ENCODE measurements at regions not wholly inside any gene's neighbourhood (a gene's known extent, or its start where the extent isn't known, plus 50 kb on each side); places are given as distances from the start of the nearest gene placed in this dataset.
"Not testable (repeated sequence)": the region's sequence is repeated elsewhere in the genome, so short reads cannot be mapped to it uniquely, and the experiment has no call there.

DNA sequence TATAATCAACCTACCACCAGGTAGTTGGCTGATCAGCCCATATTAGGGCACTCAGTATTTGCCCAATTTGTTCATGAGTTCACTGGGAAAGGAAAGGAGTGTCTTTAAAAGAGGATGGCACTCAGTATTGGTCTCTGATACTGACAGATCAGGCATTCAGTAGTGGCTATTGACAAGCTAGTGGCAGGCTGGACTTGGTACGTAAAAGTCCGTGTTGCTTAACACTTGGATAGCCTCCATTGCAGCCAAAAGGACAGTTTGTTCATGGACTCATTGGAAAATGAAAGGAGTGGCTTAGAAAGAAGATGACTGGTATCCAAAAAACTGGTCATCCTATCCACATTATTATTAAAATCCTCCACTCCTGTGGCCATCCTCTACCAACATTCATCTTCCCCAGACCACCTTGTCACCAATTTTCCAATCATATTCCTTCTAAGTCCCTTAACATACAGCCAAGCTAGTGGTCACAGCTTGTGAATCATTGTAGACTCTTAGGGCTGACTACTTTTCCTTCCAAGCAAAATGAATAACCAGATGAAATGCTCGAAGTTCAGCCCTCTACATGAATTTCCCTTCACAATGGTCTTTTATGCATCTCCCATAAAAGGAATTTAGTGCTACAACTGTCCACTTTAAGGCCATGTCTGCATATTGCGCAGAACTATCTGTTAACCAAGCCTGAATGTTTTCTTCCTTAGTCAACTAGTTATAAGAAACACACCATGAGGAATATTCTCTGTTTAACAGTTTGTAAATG is 78.6 kb upstream of the MAGI2 start:
- no peak for FAIRE-seq

DNA sequence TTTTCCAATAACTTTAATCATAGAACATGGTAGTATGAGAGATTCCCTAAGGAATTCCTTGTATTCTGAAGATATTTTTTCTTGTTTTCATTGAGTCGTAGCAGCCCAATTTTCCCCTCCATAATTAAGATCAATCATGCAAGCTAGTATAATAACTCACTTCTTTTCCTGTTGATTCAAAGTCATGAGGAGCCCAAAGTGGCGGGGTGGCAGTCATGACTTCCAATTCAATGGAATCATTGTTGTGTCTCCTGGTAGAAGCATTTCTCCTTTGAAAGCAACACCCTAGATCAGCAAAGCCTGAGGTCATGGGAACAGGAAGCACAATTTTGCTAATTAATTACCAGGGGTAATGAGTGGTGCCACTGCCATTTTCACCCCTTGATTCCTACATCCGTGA is 77.6 kb upstream of the MAGI2 start:
- no peak for FAIRE-seq

DNA sequence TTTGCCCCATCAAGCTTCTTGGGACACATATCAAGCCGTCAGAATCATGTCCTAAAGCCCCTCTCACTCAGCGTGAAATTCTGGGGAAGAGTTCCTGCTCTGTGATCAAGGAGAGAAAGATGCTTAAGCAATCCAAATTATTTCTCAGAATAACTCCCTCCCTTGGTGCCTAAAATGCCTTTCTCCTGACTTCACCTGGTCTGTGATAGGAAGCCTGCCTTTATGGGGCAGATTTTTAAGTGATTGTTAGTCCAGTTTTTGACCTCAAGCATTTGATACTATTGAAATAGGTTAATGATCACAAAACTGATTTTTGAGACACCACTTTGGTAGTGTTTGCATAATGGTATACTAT is 76.4 kb upstream of the MAGI2 start:
- no peak for FAIRE-seq

DNA sequence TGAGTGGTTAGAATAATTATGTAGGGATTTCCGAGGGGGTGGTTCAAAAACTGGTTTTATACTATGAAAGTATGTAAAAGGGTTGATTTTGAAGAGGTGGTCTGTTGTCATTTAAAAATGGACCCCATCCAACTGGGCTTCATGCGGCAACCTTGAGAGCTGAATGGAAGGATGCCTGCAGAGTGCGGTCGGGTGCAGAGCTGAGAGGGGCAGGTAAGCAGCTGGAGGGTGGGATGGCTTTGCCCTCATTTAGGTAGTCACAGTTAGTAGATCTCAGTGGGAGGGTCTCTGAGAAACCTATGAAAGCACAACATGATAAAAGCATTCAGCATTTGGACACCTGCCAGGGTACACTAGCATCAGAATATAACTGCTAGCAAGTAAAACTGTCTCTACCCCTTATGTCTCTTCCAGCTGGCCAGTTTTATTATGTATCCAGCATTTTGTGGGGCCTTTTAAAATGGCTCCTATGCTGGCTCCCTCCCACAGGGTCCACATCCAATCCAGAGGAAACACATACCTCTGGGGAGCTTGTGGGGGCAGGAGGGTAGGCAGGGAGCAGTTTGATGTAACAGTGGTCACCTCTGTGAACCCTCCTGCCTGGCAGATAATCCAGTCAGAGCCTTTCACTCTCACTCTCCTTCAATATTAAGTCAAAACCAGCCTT is 75.9 kb upstream of the MAGI2 start:
- no peak for FAIRE-seq

DNA sequence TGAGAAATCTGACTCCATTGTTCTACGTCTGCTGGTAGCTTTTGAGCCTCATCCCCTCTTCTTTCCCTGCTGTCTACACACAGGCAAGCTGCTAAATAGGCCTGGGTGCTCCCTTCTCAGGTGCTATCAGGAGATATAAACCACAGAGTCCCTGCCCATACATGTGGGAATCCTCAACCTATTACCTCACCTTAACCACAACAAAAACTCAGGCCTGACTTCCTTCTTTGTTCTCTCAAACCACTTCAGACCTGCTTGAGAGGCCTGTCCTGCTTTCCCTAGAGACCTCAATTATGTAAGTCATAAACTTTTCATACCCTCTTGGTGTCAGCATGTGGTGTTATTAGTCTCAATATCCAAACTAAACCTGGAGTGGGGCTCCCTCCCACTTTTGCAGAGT is 75.0 kb upstream of the MAGI2 start:
- FAIRE-seq, result no peak

DNA sequence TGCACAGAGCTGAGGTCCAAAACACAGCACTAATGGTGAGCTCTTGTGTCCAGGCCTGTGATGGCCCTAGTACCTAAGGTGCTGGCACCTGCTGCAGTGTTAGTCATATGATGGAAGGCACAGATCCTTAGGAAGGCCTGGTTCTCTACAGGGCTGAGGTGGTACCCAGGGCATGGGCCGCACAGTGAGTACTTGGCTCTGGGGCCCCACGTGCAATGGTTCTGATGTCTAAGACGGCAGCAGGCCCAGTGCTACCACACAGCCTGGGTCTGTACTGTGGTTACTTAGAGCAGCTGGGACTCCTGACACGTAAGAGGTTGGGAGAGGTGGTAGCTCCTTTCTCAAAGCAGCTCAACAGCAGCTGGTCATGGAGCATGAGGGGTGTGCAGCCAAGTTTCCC is 70.6 kb upstream of the MAGI2 start:
- no peak for FAIRE-seq

DNA sequence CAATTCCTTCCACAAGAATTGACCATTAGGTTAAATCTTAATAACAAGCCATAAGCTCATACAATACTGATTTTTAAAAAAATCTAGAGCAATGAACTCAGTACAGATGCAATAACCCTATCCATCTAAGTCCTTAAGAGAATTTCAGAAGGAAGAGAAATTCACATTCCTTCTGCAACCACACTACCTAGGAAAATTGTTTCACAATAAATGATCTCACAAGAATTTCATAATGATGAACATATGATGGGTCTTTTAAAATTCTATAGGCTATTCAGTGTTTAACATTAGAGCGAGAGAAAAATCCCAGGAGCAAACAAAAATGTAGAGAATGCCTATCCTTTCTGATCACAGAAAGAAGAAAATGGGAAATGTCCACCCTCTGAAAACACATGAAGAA is 70.0 kb upstream of the MAGI2 start:
- FAIRE-seq, result no peak

DNA sequence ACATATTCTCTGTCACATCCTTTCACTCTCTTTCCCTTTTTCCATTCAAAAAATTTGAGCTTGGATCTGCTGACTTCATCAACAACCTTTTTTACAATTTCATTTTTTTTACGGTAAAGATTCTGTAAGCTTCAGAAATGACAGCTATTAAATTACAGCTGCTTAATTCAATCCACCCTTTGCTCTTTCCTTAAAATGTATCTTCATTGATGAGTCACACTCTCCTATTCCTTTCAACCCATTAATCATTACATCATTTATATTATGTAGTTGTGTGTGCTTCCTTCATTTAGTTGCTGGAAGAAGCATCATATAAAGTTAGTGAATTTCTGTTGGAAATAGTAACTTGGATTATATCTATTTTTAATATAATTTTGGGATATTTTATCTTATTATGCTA is 67.1 kb upstream of the MAGI2 start:
- no peak for FAIRE-seq

DNA sequence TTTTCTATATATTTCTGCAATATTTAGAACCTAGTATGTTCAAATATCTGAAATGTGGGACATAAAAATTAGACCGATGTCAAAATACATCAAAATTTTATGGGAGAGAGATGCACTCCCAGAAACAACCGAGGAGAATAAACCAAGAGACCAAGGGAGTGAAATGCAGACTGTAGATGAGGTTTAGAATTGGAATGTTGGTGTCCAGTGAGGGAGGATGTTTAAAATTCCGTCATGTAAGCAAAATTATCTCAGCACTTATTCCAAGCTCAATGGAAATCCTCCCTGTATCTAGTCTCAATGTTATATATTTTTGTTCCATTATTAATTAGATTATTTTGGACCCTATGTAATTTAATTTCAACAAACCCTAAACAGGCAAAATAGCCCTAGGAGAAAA is 61.9 kb upstream of the MAGI2 start:
- FAIRE-seq, result no peak

DNA sequence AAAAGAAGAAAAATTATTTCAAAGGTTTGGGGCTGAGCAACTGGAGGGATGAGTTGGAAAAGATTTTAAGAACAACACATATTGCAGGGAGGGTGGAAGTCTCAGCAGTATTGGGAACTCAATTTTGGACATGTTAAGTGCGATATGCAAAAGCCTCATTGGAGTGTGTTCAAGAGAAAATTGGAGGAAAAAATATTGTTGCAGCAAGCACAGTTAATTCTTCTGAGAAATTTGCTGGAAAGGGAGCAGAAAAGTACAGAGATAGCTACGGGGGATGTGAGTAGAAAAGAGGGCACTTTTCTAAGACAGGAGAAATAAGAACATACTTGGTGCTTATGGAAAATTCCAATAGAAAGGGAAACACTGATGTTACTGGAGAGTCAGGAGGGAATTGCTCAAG is 59.8 kb upstream of the MAGI2 start:
- no peak for FAIRE-seq

DNA sequence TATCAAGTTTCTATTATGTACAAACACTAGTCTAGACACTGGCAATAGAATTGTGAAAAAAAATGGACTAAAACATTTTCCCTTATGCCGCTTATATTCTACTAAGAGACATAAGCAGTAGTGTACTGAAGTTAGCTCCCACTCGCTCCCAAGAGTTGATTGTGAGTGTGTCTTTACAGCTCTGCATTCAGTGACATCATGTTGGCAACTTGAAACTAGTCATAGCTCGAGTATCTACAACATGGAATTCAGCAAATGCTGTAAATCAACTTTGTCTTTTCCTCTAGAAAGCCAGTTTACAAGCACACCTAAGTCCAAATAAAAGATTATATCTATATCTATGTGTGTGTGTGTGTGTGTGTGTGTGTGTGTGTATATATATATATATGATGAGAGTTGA is 58.8 kb upstream of the MAGI2 start:
- no peak for FAIRE-seq

DNA sequence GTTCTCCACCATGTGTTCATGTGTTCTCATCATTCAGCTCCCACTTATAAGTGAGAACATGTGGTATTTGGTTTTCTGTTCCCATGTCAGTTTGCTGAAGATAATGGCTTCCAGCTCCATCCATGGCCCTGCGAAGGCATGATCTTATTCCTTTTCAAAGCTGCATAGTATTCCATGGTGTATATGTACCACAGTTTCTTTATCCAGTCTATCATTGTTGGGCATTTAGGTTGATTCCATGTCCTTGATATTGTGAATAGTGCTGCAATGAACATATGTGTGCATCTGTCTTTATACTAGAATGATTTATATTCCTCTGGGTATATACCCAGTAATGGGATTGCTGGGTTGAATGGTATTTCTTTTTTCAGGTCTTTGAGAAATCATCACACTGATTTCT is 57.6 kb upstream of the MAGI2 start:
- not testable (repeated sequence) for FAIRE-seq

DNA sequence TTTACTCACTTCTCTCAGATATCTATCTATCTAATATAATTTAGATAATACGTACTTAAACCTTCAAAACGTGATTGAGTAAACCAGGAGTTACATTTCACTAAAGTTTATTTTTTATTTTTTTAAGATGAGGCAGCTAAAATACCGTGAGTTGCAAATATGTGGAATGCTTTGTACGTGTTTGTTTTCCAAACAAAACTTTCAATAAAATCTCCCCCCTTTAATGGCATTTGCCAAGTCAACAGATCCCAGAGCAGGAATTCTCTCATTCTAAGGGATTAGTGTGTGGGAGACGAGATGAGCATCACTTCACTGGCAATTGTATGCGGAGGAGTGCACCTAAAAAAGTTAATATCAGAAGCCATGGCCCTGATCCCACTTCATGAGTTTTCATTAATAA is 53.7 kb upstream of the MAGI2 start:
- FAIRE-seq, result no peak

DNA sequence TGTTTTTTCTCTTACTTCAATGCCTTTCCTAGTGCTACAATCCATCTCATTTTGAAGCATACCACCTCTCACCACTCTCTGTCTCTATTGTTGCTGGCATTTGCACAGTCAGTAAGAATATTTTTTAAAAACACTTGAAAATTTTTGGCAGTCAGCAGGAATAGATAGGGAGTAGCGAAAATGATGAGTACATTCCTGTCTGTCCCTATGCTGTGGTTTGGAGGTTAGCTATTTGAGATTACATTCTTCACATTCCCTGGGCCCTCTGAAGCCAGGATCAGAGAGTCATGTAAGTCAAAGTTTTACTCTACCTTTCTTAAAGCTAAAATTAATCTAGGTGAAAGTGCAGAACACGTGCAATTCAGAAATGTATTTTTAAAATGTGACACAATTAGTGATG is 53.0 kb upstream of the MAGI2 start:
- FAIRE-seq, result no peak

DNA sequence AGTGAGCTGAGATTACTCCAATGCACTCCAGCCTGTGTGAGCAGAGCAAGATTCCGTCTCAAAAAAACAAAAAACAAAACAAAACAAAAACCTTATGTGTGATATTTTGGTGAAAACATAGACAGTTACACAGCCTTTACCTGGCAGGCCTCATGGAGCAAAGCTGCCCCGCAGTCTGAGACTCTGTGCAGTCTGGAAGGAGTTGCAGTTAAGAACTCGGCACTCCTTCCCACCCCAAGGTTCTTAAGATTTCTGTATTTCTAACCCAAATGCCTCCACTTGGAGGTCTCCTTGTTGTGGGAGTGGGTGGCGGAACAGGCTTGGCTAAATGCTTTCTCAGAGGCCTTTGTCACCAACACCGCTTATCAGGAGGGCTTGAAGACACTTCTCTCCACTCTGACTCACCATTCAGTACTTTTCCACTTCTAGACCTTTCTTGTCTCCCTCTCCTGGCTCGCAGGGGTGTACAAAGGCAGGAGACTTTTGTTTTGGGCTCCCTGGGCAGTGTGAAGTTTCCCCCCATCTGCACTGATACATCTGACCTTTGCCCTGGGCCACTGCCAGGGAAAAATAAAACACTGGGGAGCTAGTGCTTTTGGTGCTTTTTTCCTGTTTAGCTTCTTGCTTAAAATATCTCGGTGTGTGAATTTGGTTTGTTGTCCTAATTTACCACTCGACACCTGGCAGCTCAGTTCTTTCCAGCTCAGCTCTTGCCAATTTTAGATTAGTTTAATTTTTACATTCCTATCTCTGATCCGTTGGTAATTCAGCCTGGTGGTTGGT is 51.3 kb upstream of the MAGI2 start:
- no peak for FAIRE-seq

Measured in G401.6 (cell line).